Endothelial cell (in vitro differentiated cells): ENCODE measurements at regions not wholly inside any gene's neighbourhood (a gene's known extent, or its start where the extent isn't known, plus 50 kb on each side); places are given as distances from the start of the nearest gene placed in this dataset.

Experiments
- DNase-seq: peaks from one replicate; pipeline ENCODE4 v3.0.0; 2021; ENCODE audit warnings: low spot score
- H3K27ac Mint-ChIP-seq: one replicate; pipeline ENCODE4 v1.8.0; 2021; ENCODE audit warnings: mixed read lengths, inconsistent platforms; ENCODE audit not compliant: unreplicated experiment
- H3K27me3 Mint-ChIP-seq: one replicate; pipeline ENCODE4 v1.8.0; 2021; ENCODE audit warnings: mild to moderate bottlenecking, moderate library complexity, mixed read lengths, inconsistent platforms; ENCODE audit not compliant: unreplicated experiment
- H3K36me3 Mint-ChIP-seq: one replicate; pipeline ENCODE4 v1.8.0; 2021; ENCODE audit warnings: mild to moderate bottlenecking, low read depth, mixed read lengths, inconsistent platforms; ENCODE audit not compliant: unreplicated experiment
- H3K4me1 Mint-ChIP-seq: one replicate; pipeline ENCODE4 v1.8.0; 2021; ENCODE audit warnings: mild to moderate bottlenecking, mixed read lengths, inconsistent platforms; ENCODE audit not compliant: unreplicated experiment
- H3K4me3 Mint-ChIP-seq: one replicate; pipeline ENCODE4 v1.8.0; 2021; ENCODE audit warnings: mild to moderate bottlenecking, mixed read lengths, inconsistent platforms; ENCODE audit not compliant: unreplicated experiment
- H3K9me3 Mint-ChIP-seq: one replicate; pipeline ENCODE4 v1.8.0; 2021; ENCODE audit warnings: mixed read lengths, inconsistent platforms; ENCODE audit not compliant: unreplicated experiment
- CTCF ChIP-seq: fragments of 200-600 bp; sonication (generic); IDR thresholded peaks from one replicate; pipeline ENCODE4 v1.5.0; 2021; ENCODE audit warnings: antibody characterized with exemption; ENCODE audit not compliant: unreplicated experiment

- Mint-ChIP-seq H3K27me3 (peaks cover 3% of the 10 kb centered on the region), H3K9me3 (peaks cover 40% of the 10 kb centered on the region), H3K36me3 (peaks cover 4% of the 10 kb centered on the region), H3K4me3 (no peak overlapping the region), H3K27ac (no peak overlapping the region), H3K4me1 (no peaks in the 10 kb centered on the region)
- no peak for DNase-seq
- no peak for TF ChIP-seq CTCF
These were observed 194.9 kb upstream of the RBFOX1 start for GRCh38 chr16:7137560-7138330.

GRCh38 chr16:7132465-7132864, 200.2 kb upstream of the RBFOX1 start:
- no peak for DNase-seq
- H3K27ac Mint-ChIP-seq = no peak overlapping the region
- H3K9me3 Mint-ChIP-seq = peaks cover 17% of the 10 kb centered on the region
- no peak for TF ChIP-seq CTCF
- no peaks in the 10 kb centered on the region for H3K36me3 Mint-ChIP-seq
- H3K27me3 Mint-ChIP-seq = no peaks in the 10 kb centered on the region
- H3K4me3 Mint-ChIP-seq = no peak overlapping the region
- H3K4me1 Mint-ChIP-seq = no peaks in the 10 kb centered on the region

- Mint-ChIP-seq H3K27ac (no peak overlapping the region), H3K4me3 (no peak overlapping the region), H3K4me1 (no peaks in the 10 kb centered on the region), H3K27me3 (peaks cover 1% of the 10 kb centered on the region), H3K9me3 (peaks cover 22% of the 10 kb centered on the region), H3K36me3 (peaks cover 3% of the 10 kb centered on the region)
- TF ChIP-seq CTCF = no peak
- no peak for DNase-seq
These were observed 207.9 kb upstream of the RBFOX1 start for GRCh38 chr16:7124701-7125100.

- Mint-ChIP-seq H3K4me3 (no peak overlapping the region), H3K36me3 (peaks cover 3% of the 10 kb centered on the region), H3K4me1 (no peaks in the 10 kb centered on the region), H3K27ac (no peak overlapping the region), H3K27me3 (peaks cover 1% of the 10 kb centered on the region), H3K9me3 (peaks cover 23% of the 10 kb centered on the region)
- DNase-seq = no peak
- TF ChIP-seq CTCF = no peak
These were observed 208.4 kb upstream of the RBFOX1 start for GRCh38 chr16:7124242-7124641.

- H3K9me3 Mint-ChIP-seq = peaks cover 38% of the 10 kb centered on the region
- DNase-seq = no peak
- no peak overlapping the region for H3K27ac Mint-ChIP-seq
- no peak overlapping the region for H3K4me3 Mint-ChIP-seq
- no peaks in the 10 kb centered on the region for H3K27me3 Mint-ChIP-seq
- TF ChIP-seq CTCF = no peak
- no peaks in the 10 kb centered on the region for H3K36me3 Mint-ChIP-seq
- H3K4me1 Mint-ChIP-seq = no peaks in the 10 kb centered on the region
These were observed 215.9 kb upstream of the RBFOX1 start for GRCh38 chr16:7116734-7117133.
